ENCODE measurements at regions not wholly inside any gene's neighbourhood (a gene's known extent, or its start where the extent isn't known, plus 50 kb on each side); places are given as distances from the start of the nearest gene placed in this dataset.
"Not testable (repeated sequence)": the region's sequence is repeated elsewhere in the genome, so short reads cannot be mapped to it uniquely, and the experiment has no call there.

- DNase-seq (ENCODE audit: low read depth in 3 of 3) = no peak
These were observed 55.0 kb upstream of the CXXC4 start for GRCh38 chr4:104549736-104550135.

GRCh38 chr4:104559502-104559901, 64.8 kb upstream of the CXXC4 start:
- no peak for DNase-seq (ENCODE audit: low read depth in 3 of 3)

GRCh38 chr4:104571341-104571740, 76.6 kb upstream of the CXXC4 start:
- no peak for DNase-seq (ENCODE audit: low read depth in 3 of 3)

GRCh38 chr4:104574371-104574770, 79.7 kb upstream of the CXXC4 start:
- no peak for DNase-seq (ENCODE audit: low read depth in 3 of 3)

- DNase-seq (ENCODE audit: low read depth in 3 of 3) = no peak
These were observed 80.6 kb upstream of the CXXC4 start for GRCh38 chr4:104575278-104575677.

GRCh38 chr4:104577405-104577804, 82.7 kb upstream of the CXXC4 start:
- DNase-seq (ENCODE audit: low read depth in 3 of 3) = no peak

- DNase-seq (ENCODE audit: low read depth in 3 of 3) = not testable (repeated sequence)
These were observed 86.8 kb upstream of the CXXC4 start for GRCh38 chr4:104581476-104581875.

GRCh38 chr4:104582056-104582455, 87.4 kb upstream of the CXXC4 start:
- not testable (repeated sequence) for DNase-seq (ENCODE audit: low read depth in 3 of 3)

- DNase-seq (ENCODE audit: low read depth in 3 of 3) = no peak
These were observed 94.7 kb upstream of the CXXC4 start for GRCh38 chr4:104589264-104589868.

GRCh38 chr4:104591510-104591911, 96.8 kb upstream of the CXXC4 start:
- DNase-seq (ENCODE audit: low read depth in 3 of 3) = no peak

GRCh38 chr4:104592183-104592582, 97.5 kb upstream of the CXXC4 start:
- DNase-seq (ENCODE audit: low read depth in 3 of 3) = no peak

GRCh38 chr4:104593019-104593418, 98.3 kb upstream of the CXXC4 start:
- no peak for DNase-seq (ENCODE audit: low read depth in 3 of 3)

GRCh38 chr4:104596189-104596588, 101.5 kb upstream of the CXXC4 start:
- DNase-seq (ENCODE audit: low read depth in 3 of 3) = no peak

GRCh38 chr4:104615496-104615895, 120.8 kb upstream of the CXXC4 start:
- no peak for DNase-seq (ENCODE audit: low read depth in 3 of 3)

GRCh38 chr4:104615926-104616325, 121.2 kb upstream of the CXXC4 start:
- no peak for DNase-seq (ENCODE audit: low read depth in 3 of 3)

GRCh38 chr4:104616401-104616820, 121.7 kb upstream of the CXXC4 start:
- no peak for DNase-seq (ENCODE audit: low read depth in 3 of 3)

GRCh38 chr4:104625706-104626105, 131.0 kb upstream of the CXXC4 start:
- DNase-seq (ENCODE audit: low read depth in 3 of 3) = no peak

- no peak for DNase-seq (ENCODE audit: low read depth in 3 of 3)
These were observed 134.9 kb upstream of the CXXC4 start for GRCh38 chr4:104629601-104630000.

GRCh38 chr4:104630272-104630671, 135.6 kb upstream of the CXXC4 start:
- DNase-seq (ENCODE audit: low read depth in 3 of 3) = no peak

GRCh38 chr4:104631000-104631399, 136.3 kb upstream of the CXXC4 start:
- no peak for DNase-seq (ENCODE audit: low read depth in 3 of 3)

GRCh38 chr4:104641418-104641817, 146.7 kb upstream of the CXXC4 start:
- DNase-seq (ENCODE audit: low read depth in 3 of 3) = no peak

GRCh38 chr4:104642521-104642920, 147.8 kb upstream of the CXXC4 start:
- DNase-seq (ENCODE audit: low read depth in 3 of 3) = no peak

- no peak for DNase-seq (ENCODE audit: low read depth in 3 of 3)
These were observed 149.1 kb upstream of the CXXC4 start for GRCh38 chr4:104643805-104644204.

GRCh38 chr4:104649631-104650030, 154.9 kb upstream of the CXXC4 start:
- DNase-seq (ENCODE audit: low read depth in 3 of 3) = no peak

All from stimulated activated CD4-positive, alpha-beta T cell treated with anti-CD3 and anti-CD28 coated beads, TNF-alpha, amount 100 ng/mL, for 4 hours (primary cell).